Ovary (tissue), 3 donors: ENCODE measurements at regions not wholly inside any gene's neighbourhood (a gene's known extent, or its start where the extent isn't known, plus 50 kb on each side); places are given as distances from the start of the nearest gene placed in this dataset.

ENCODE experiments used
- EP300 ChIP-seq: sonication (generic); formaldehyde crosslinking; IDR thresholded peaks from one replicate; pipeline ENCODE4 v1.6.1; 2017; ENCODE audit warnings: antibody characterized with exemption
- POLR2A ChIP-seq: fragments of 450-650 bp; IDR thresholded peaks from one replicate; pipeline ENCODE4 v1.6.1; 2017; ENCODE audit warnings: antibody characterized with exemption, mild to moderate bottlenecking, moderate library complexity
- TF ChIP-seq, protein P1 (sequence below), 3 donors: fragments of 450-650 bp in 2 of 3; fragments of 200-600 bp in 1 of 3; IDR thresholded peaks; one replicate each; pipeline versions ENCODE4 v1.5.1 to v1.8.0; 2016 to 2022; ENCODE audit warnings: antibody characterized with exemption in 3 of 3, mild to moderate bottlenecking in 1 of 3
- donor health status: DM: no; HTN: no; CAD: no.

DNA sequence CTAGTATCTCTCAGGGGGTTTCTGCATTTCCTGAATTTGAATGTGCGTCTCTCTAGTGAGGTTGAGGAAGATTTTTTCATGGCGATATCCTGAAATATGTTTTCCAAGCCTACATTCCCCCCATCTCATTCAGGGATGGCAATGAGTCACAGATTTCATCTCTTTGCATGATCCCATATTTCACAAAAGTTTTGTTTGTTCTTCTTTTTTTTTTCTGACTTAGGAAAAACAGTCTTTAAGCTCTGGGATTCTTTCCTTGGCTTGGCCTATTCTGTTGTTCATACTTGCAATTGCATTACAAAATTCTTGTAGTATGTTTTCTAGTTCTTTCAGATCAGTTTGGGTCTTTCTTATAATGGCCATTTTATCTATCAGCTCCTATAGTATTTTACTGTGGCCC, 136.5 kb downstream of the DSEL start:
- TF ChIP-seq, protein P1, sequence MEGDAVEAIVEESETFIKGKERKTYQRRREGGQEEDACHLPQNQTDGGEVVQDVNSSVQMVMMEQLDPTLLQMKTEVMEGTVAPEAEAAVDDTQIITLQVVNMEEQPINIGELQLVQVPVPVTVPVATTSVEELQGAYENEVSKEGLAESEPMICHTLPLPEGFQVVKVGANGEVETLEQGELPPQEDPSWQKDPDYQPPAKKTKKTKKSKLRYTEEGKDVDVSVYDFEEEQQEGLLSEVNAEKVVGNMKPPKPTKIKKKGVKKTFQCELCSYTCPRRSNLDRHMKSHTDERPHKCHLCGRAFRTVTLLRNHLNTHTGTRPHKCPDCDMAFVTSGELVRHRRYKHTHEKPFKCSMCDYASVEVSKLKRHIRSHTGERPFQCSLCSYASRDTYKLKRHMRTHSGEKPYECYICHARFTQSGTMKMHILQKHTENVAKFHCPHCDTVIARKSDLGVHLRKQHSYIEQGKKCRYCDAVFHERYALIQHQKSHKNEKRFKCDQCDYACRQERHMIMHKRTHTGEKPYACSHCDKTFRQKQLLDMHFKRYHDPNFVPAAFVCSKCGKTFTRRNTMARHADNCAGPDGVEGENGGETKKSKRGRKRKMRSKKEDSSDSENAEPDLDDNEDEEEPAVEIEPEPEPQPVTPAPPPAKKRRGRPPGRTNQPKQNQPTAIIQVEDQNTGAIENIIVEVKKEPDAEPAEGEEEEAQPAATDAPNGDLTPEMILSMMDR (IDR thresholded peaks at IDR 0.05): no peak
- no peak for TF ChIP-seq POLR2A
- TF ChIP-seq EP300: no peak
